Epithelial cell of prostate (primary cell): ENCODE measurements at regions not wholly inside any gene's neighbourhood (a gene's known extent, or its start where the extent isn't known, plus 50 kb on each side); places are given as distances from the start of the nearest gene placed in this dataset.
"Not testable (repeated sequence)": the region's sequence is repeated elsewhere in the genome, so short reads cannot be mapped to it uniquely, and the experiment has no call there.

Experiments used
- DNase-seq: peaks from one replicate; pipeline ENCODE4 v3.0.0-alpha.2; 2011; ENCODE audit warnings: low read depth, low spot score
- H3K27ac ChIP-seq: fragments of 450-650 bp; 2 replicates; pipeline ENCODE4 v1.5.1; 2017; ENCODE audit warnings: mild to moderate bottlenecking

DNA sequence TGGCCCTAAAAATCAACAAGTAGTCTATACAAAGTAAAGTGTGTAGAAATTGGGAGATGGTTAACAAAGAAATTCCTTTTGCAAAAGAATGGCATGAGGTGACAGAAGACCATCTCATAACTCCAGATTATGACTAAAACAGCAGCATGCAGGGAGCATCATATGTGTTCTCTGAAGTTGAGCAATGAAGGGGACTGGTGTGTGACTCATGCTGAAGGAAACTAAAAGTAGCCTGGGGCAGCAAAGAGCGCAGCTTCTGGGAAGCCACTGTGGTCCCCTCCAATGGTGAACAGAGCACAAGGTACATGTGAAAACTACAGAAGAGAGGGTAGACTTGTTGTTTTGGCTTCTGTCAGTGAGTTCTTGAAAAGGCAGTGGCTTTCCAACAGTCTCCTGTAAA is 133.4 kb downstream of the MACC1 start:
- no peak overlapping the region for H3K27ac ChIP-seq
- no peak for DNase-seq

DNA sequence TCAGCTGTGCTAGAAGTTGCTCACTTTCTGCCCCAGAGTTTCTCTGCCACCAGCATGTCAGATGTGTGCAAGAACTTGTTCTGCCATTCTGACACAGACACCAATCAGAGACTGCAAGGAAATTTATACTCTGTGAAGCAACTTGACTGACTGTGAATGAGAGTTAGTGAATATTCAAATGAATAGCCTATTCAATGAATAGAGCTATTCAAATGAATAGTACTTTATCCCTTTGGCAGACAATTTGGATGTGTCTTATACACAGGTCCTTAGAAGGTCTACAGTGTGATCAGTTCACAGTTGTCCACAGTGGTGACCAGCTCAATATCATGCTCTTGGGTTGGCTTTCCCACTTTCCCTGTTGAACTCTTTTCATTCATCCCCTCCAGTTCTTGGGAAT is 138.1 kb downstream of the MACC1 start:
- no peak overlapping the region for H3K27ac ChIP-seq
- DNase-seq: no peak

DNA sequence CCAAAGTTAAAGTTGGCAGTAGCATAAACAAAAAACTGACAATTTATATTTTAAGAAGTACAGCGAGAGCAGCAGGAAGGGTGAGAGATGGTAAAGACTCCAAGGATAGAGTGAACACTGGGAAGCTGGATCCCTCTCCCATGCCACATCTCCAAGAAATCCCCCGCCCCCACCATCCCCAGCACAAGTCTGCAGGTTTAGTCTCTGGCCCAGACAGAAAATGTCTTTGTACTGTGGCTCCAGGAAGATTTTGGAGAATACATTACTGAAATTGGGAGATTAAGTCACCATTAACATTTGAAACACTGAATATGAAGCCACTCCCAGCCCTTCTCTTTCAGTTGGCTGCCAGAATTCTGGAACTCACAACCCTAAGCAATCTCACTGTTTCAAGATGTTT is 140.3 kb downstream of the MACC1 start:
- no peak for DNase-seq

DNA sequence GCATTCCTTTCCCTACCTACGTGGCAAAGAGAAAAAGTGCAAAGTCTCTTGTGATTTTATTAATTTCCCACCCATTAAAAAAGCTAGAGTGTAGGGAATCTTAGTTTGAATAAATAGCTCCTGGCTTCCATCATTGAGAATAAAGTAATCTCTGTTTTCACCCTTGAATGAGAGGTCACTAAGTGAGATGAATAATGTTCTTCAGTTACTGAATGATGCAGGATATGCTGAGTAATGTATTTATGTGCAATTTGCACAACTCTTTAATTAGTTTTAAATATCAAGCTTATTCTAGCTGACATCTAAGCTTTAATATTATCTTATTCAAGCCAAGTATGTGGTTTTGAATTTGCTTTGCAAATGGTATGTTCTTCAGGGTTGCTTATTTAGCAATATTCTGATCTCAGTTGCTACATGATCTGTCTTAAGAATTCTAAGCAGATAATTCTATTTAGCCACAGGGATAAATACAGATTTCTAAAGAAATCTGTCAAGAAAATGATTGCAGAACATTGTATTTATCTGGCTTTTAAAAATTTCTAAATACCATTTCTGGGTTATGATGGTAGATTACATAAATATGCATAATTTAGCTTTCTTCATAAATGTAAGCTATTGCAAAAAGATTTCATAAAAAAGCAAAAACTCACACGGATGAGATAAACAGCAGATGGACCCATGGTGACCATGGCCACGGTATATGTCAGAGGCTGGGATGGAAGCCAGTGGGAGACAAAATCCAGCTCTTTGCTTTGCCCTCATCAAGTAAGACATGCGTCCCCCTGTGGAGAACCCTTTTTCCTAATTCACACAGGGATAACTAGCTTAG is 141.0 kb downstream of the MACC1 start:
- no peak overlapping the region for H3K27ac ChIP-seq
- no peak for DNase-seq

More for the DNA sequence above, 140.3 kb downstream of the MACC1 start:
- H3K27ac ChIP-seq: no peak overlapping the region

DNA sequence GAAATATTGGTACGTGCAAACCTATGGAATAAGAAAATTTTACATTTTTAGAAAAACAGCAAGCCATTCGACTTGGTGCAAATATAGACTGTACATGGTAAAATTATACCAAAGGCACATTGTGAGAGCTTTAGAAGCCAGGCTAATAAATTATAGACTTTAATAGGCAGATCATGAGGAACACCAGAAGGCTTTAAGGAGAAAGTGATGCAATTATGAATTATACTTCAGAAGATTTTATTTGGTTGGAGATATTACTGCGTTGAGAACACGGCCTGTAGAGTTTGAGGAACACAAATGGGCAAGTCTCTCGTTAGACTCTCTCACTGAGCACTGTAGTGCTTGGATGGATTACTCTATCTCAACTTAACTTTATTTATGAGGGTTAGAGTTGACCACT is 141.7 kb downstream of the MACC1 start:
- no peak overlapping the region for H3K27ac ChIP-seq
- no peak for DNase-seq

DNA sequence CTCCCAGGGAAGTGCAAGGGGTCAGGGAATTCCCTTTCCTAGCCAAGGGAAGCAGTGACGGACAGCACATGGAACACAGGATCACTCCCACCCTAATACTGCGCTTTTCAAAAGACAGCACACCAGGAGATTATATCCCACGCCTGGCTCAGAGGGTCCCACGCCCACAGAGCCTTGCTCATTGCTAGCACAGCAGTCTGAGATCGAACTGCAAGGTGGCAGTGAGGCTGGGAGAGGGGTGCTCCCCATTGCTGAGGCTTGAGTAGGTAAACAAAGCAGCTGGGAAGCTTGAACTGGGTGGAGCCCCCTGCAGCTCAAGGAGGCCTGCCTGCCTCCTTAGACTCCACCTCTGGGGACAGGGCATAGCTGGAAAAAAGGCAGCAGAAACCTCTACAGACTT is 149.2 kb downstream of the MACC1 start:
- H3K27ac ChIP-seq, DNase-seq: not testable (repeated sequence)

DNA sequence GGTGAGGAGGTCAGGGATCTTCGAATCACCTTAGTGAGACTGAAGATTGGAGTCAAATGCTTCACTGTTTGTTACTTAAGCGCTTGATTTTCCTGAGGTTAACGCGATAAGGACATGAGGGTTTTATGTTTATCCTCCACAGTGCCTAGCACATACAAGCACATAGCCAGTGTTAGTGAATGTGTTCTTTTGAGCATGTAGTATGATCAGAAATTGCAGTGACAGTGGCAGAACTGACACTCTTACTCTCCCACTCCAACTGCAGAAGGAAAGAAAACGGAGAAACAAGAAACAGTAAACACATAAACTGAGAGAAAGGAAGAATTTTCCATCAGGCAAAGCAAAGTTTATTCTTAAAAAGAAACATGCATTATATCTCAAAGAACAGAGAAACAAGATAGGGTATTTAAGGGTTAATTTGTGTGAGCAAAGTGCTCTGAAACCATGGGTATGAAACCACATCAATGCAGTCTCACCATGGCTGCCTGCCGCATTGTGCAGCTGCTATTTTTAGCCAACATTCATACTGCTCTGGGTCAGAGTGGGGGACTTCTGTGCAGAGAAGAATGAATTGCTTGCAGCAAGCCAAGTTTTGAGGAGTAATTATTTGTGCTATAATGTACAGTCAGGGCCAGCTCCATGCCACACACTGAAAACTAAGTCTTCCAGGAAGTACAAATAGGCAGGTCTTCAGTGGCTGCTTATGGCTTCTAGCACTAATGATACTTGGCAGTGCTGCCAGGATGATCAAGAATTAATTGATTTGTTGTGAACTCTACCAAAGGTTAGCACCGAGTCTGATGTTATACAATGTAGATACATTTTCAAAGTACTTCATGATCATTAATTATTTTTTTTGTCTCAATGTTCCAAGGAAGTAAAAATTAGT is 152.0 kb downstream of the MACC1 start:
- DNase-seq: no peak

DNA sequence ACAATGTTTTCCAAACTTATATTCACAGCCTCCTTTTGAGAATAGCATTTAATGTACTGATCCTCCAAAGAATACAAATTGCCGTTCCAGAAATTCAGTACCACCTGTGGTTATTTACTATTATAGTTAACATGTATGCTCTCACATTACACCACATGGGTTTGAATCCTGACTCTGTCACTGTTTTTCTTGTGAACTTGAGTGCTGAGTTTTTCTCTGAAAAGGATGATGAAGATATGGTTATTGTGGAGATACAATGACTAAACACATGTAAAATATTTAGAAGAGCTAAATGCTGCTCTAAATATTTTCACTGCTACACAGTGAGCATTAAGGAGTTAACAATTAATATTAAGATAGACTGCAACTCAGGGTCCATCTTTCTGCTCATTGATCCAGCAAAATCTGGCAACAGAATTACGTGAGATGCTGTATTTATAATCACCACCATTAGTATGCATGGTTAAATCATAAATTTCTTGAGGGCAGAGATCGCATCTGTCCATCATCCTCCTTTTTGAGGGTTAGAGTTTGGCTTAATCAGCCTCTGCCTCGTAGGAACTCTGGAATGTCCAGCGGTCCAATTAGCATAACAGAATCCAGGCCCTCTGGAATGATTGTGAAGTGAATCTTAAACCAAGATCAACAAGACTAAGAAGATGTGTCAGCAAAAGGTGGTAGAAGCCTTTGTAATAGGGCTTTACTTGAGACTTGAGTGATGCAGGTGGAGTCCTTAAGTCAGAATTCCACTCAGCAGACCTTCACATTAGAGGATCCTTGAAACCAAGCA is 152.8 kb downstream of the MACC1 start:
- H3K27ac ChIP-seq: no peak overlapping the region
- no peak for DNase-seq

More for the DNA sequence above, 152.0 kb downstream of the MACC1 start:
- H3K27ac ChIP-seq: no peak overlapping the region

DNA sequence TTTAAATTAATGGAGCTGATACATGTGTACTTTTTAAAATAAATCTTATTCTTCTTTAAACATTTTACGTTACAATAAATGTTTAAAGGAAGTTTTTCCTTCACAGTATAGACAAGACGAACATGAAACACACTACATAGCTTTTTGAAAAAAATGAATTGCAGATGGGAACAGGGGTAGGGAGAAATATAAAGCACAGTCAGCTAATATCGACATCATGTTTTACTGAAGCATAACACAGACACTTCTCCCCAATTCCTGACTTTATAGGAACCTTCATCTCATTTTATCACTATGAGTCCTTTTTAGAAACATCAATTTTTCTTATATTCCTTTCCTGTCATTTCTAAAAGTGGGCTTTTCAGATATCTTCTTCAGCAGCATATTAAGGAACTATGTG is 153.5 kb downstream of the MACC1 start:
- H3K27ac ChIP-seq: no peak overlapping the region
- DNase-seq: no peak

DNA sequence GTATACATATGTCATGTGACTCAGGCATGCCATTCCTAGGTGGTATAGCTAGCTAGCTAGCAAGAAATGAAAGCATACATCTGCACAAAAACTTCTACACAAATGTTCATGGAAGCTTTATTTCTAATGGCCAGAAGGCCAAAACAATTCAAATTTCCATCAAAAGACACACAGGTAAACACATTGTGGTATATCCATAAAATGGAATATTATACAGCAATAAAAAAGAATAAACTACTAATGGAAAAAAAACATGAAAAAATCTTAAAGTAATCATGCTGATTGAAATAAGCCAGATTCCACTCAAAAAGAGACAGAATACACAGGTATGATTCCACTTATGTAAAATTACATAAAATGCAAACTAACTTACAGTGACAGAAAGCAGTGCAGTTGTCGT is 154.3 kb downstream of the MACC1 start:
- DNase-seq: no peak
- no peak overlapping the region for H3K27ac ChIP-seq

DNA sequence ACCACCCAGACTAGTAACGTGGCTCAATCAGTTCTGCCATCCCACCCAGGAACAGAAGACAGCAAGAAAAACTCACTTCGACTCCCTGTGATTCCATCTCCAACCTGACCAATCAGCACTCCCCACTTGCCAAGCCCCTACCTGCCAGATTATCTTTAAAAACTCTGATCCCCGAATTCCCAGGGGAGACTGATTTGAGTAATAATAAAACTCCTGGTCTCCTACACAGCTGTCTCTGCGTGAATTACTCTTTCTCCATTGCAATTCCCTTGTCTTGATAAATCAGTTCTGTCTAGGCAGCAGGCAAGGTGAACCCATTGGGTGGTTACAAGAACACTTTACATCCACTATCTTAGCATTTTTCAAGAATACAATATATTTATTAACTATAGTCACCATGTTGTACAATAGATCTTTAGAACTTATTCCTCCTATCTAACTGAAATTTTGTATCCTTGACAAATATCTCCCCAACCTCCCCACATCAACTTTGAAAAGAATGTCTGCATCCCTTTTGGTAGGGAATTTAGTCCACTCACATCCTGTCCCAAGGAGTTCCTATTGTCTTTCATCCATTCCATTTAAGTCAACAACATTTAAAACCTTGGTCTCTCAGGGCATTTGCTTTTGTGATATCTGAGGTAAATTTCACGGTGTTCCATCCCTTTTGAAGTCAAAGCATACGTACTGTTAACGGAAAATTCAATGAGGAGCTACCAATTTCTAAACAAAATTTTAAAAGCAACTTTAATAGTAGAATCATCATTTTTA is 163.7 kb downstream of the MACC1 start:
- DNase-seq: no peak
- no peak overlapping the region for H3K27ac ChIP-seq

DNA sequence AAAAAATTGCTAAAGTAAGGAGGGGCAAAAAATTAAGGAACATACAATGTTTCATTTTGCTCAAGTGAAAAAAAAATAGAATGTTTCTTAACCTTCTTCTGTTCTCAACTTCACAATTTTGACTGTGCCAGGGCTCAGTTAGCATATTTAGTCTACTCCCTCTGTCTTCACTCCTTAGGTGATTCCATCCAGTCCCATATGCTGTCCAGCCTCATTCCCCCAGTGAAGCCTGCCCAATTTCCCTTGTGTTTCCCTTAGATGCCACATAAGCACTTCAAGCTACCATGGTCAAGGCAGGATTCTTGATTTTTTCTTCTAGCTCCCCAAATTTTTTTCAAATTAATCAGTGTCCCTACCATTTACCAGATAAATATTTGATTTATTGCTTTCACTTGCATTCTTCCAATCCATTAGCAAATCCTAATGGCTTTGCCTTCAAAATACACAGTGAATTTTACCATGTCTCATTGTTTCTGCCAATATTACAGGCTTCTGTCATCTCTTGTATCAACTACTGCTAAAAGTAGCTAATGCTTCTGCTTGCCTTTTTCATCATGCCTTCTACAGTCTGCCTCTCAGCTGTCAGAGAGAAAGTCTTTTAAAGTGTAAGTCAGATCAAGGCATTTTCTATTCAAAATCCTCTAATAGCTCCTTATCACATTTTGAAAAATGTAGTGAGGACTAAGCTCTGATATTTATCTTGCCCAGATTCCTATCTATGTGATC is 166.8 kb downstream of the MACC1 start:
- no peak for DNase-seq
- H3K27ac ChIP-seq: no peak overlapping the region

DNA sequence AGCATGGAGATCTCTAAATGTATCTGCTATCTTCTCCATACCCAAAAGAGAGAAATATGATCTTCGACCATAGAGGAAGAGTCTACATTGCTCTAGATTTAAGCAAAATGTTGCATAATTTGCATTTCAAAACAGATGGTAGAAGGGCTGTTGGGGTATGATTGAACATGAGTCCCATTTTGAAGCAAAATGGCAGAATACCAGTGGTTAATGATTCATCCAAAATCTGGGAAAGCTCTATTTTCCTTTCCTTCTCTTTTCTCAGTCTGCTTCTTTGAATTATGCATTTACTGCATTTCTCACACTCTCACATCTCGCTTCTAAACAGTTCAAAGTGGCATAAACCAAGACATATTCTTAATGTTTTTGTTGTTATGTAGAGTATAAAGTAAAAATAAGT is 178.5 kb downstream of the MACC1 start:
- DNase-seq: no peak
- H3K27ac ChIP-seq: no peak overlapping the region

DNA sequence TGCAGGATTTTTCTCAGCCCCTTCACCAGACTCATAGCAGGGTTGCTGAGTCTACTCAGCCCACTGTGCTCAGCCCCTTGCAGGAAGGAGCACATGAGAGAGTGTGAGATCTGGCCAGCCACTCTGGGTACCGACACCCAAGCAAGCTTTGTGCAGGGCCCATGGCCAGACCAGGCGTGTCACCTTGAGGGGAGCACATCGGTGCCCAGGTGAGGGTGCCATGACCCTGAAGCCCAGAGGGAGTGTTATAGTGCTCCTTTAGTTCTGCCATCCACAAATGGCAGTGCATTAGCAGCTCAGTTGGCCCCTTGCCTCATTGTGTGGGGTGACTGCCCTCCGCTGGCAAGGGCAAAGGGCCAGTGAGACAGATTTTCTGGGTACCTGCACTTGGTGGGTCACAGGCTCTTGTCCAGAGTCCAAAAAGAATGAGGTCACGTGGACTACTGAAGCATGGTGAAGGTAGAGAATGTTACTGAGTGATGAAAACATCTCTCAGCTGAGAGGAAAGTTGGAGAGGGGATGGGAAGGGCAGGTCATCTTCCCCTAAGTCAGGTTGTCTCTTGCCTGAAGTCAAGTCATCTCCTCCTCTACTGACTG is 181.8 kb downstream of the MACC1 start:
- no peak overlapping the region for H3K27ac ChIP-seq
- DNase-seq: no peak

DNA sequence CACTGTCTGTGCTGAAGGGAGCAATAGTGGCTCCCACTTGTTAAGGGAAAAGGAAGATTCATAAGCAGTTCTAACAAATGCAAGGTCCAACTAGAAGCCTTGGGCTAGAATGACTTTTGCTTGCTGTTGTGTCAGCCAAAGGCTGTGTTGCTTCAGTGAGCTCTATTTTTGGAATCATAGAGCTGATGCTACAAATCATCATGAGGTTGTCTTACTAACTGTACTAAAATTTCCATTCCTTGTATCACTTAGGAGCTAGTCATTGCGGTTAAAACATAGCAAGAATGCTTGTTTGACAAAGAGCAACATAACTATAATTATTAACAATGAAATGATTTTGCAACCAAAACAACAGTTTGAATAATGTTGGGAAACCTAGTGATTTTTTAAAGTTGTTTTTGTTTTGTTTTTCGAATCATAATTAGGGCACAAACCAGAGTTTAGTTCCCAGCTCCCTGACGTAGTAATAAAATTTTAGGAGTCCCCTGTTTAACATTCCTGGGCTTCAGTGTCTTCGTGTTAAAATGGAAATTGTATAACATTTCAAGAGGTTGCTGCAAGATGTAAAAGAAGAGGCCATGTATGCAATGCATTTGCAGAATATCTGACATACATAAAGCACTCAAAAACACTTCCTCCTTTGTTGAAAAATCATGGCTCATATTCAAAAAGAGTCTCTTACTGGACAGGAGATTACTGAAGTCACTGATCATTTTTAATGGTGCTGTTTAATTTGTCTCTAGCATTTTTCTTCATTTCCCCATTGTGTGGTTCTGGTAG is 183.4 kb downstream of the MACC1 start:
- no peak for DNase-seq

DNA sequence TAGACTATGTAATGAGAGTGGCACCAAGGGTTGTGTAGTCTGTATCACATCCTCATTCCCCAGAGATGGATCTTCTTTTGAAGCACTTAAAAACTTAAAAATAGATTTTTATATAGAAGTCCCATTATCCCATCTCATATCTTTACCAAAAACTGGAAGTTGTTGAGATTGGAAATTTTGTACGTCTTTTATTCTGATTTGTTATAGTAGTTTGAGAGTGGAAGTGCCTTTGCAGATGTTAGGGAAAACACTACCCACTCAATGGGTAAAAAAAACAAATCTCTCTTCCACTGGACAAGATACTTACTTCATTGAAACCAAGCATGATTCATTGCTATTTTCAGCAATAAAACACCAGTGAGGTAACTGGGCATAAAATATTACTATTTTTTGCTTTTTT is 184.4 kb downstream of the MACC1 start:
- DNase-seq: no peak
- no peak overlapping the region for H3K27ac ChIP-seq

More for the DNA sequence above, 183.4 kb downstream of the MACC1 start:
- no peak overlapping the region for H3K27ac ChIP-seq

DNA sequence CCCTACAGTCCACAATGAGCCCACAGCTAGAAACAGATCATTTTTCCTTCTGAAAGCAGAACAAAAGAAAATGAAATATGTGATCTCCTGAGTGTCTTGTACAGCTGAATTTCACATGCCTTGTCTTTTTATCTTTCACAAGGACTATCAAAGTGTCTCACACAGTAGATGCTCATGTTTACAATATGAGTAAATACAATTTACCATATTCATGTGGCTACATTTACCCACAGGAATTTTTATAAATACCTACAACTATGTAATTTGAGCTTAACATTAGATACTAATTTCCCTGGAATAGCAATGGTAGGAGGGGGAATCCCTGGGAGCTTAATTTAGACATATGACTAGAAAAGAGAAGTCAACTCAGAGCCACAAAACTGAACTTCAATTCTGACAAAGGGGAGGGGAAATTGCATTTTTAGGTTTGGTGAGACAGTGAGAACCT is 186.2 kb downstream of the MACC1 start:
- DNase-seq: no peak
- no peak overlapping the region for H3K27ac ChIP-seq

DNA sequence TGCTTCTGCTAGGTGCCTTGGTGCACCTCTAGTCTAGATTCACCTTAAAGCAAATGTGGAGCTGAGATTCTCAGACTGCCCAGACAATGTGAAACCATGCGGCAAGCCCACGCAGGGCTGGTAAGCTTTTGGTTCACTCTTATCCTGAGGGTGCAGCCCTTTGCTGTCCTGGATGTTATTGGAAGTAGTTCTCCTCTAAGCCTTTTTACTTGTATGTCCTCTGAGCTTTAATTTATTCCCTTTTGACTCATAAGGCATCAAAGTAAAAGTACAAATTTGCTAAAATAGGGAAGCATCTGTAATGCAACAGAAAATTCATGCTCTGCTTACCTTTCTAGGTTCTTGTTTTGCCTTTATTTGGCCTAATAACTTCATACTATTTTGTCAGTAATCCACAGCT is 186.8 kb downstream of the MACC1 start:
- no peak overlapping the region for H3K27ac ChIP-seq

More for the DNA sequence above, 186.8 kb downstream of the MACC1 start:
- DNase-seq: no peak
